Fibroblast of lung (primary cell): ENCODE measurements at regions not wholly inside any gene's neighbourhood (a gene's known extent, or its start where the extent isn't known, plus 50 kb on each side); places are given as distances from the start of the nearest gene placed in this dataset.

Experiments
- DNase-seq, 2 donors: peaks; one replicate each; pipeline versions ENCODE4 v3.0.0 to v3.0.0-alpha.2; 2010; ENCODE audit warnings: low read depth in 2 of 2
- H2AFZ ChIP-seq: 2 replicates; pipeline ENCODE4 v1.5.1; 2012; ENCODE audit warnings: low read length, control low read depth, inconsistent platforms
- H3K27ac ChIP-seq: 2 replicates; pipeline ENCODE4 v1.5.1; 2011; ENCODE audit warnings: low read length, control low read depth; ENCODE audit not compliant: insufficient read depth
- H3K27me3 ChIP-seq: 2 replicates; pipeline ENCODE4 v1.5.1; 2011; ENCODE audit warnings: mild to moderate bottlenecking, low read length; ENCODE audit not compliant: control insufficient read depth, insufficient read depth
- H3K36me3 ChIP-seq: 2 replicates; pipeline ENCODE4 v1.5.1; 2011; ENCODE audit warnings: low read length; ENCODE audit not compliant: control insufficient read depth, insufficient read depth
- H3K4me1 ChIP-seq: 2 replicates; pipeline ENCODE4 v1.5.1; 2011; ENCODE audit warnings: low read length; ENCODE audit not compliant: control insufficient read depth, insufficient read depth; ENCODE audit errors: extremely low read depth
- H3K4me2 ChIP-seq: 2 replicates; pipeline ENCODE4 v1.5.1; 2011; ENCODE audit warnings: low read length, control low read depth; ENCODE audit not compliant: insufficient read depth; ENCODE audit errors: extremely low read depth
- H3K4me3 ChIP-seq, 4 experiments: fragments of 200-600 bp in 1 of 4; sonication (generic) in 1 of 4; replicated peaks in 1 of 4; 2 replicates each; pipeline ENCODE4 v1.5.1; 2011 to 2016; ENCODE audit warnings: low read length in 4 of 4, low read depth in 3 of 4, mild to moderate bottlenecking in 3 of 4, control low read depth in 2 of 4, inconsistent platforms in 1 of 4, mixed read lengths in 1 of 4; ENCODE audit not compliant: insufficient read depth in 1 of 4; ENCODE audit errors: control extremely low read depth in 1 of 4
- H3K79me2 ChIP-seq: 2 replicates; pipeline ENCODE4 v1.5.1; 2012; ENCODE audit warnings: mild to moderate bottlenecking, low read length, inconsistent platforms; ENCODE audit not compliant: control insufficient read depth, insufficient read depth
- H3K9ac ChIP-seq: 2 replicates; pipeline ENCODE4 v1.5.1; 2011; ENCODE audit warnings: mild to moderate bottlenecking, low read length, control low read depth; ENCODE audit not compliant: insufficient read depth
- H3K9me3 ChIP-seq: 2 replicates; pipeline ENCODE4 v1.5.1; 2012; ENCODE audit warnings: low read depth, low read length; ENCODE audit not compliant: control insufficient read depth, insufficient read depth
- H4K20me1 ChIP-seq: 2 replicates; pipeline ENCODE4 v1.5.1; 2011; ENCODE audit warnings: low read length; ENCODE audit not compliant: control insufficient read depth, insufficient read depth; ENCODE audit errors: extremely low read depth
- EZH2 ChIP-seq: IDR thresholded peaks from 2 replicates; pipeline ENCODE4 v1.5.1; 2012; ENCODE audit warnings: low read length, control low read depth, mild to moderate bottlenecking; ENCODE audit errors: missing control alignments
- TF ChIP-seq, protein P1 (sequence below), 2 donors: IDR thresholded peaks in 1 of 2; conservative IDR thresholded peaks in 1 of 2; 1 replicate in 1 of 2; 2 replicates in 1 of 2; pipeline ENCODE4 v1.5.1; 2011 to 2012; ENCODE audit warnings: low read length in 2 of 2, control low read depth in 1 of 2, inconsistent platforms in 1 of 2, low read depth in 1 of 2, mild to moderate bottlenecking in 1 of 2

DNA sequence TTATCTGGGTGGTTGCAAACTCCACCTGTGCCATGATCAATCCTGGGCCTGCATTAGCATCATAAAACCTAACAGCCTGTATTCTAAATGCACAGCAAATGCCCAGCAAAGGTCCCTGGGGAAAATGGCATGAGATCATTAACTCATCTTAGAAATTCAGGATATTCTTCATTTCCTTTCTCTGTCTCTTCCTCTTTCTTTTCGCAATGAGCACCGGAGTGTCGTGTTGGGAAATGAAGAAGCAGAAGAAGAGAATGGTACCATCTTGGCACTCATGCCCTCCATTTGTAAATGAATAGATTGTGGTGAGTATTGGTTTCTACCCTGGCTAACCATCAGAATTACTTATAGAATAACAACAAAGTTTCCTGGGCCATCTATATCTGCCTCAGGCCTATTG, 193.6 kb downstream of the GALC start:
- Histone ChIP-seq H4K20me1 (no peaks in the 10 kb centered on the region), H3K79me2 (no peaks in the 10 kb centered on the region), H3K9me3 (no peaks in the 10 kb centered on the region), H3K27me3 (no peaks in the 10 kb centered on the region), H2AFZ (no peak overlapping the region), H3K36me3 (no peaks in the 10 kb centered on the region), H3K4me2 (no peak overlapping the region), H3K4me3 (no peak overlapping the region), H3K9ac (no peak overlapping the region), H3K27ac (no peak overlapping the region), H3K4me1 (no peaks in the 10 kb centered on the region)
- DNase-seq: no peak
- TF ChIP-seq, protein P1, sequence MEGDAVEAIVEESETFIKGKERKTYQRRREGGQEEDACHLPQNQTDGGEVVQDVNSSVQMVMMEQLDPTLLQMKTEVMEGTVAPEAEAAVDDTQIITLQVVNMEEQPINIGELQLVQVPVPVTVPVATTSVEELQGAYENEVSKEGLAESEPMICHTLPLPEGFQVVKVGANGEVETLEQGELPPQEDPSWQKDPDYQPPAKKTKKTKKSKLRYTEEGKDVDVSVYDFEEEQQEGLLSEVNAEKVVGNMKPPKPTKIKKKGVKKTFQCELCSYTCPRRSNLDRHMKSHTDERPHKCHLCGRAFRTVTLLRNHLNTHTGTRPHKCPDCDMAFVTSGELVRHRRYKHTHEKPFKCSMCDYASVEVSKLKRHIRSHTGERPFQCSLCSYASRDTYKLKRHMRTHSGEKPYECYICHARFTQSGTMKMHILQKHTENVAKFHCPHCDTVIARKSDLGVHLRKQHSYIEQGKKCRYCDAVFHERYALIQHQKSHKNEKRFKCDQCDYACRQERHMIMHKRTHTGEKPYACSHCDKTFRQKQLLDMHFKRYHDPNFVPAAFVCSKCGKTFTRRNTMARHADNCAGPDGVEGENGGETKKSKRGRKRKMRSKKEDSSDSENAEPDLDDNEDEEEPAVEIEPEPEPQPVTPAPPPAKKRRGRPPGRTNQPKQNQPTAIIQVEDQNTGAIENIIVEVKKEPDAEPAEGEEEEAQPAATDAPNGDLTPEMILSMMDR (conservative IDR thresholded peaks at IDR 0.05 in 1 of 2, IDR thresholded peaks at IDR 0.05 in 1 of 2; ENCODE audit: low read depth in 1 of 2, low read length in 2 of 2): no peak
- no peak for TF ChIP-seq EZH2

DNA sequence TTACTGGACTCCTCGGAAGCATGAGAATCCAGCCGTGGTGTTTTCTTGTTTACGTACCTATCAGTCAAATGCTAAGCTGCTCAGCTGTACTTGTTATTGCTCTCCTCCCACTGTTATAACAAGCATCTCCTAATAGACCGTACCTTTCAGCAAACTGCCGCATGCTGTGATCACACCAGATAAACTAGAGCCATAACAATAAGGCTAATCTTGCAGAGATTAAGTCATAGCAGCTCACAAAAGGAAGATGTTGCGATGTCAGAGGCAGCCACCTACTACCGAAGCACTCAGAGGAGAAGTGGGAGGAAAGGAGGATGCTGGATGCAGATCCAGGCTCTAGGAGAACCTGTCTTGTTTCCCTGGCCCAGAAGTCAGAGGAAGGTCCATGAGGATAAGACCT, 196.0 kb downstream of the GALC start:
- H3K9ac ChIP-seq: no peak overlapping the region
- no peak for DNase-seq
- no peak overlapping the region for H3K4me3 ChIP-seq
- H3K4me2 ChIP-seq: no peak overlapping the region
- no peaks in the 10 kb centered on the region for H3K27me3 ChIP-seq
- no peak for TF ChIP-seq EZH2
- TF ChIP-seq, protein P1 (conservative IDR thresholded peaks at IDR 0.05 in 1 of 2, IDR thresholded peaks at IDR 0.05 in 1 of 2; ENCODE audit: low read depth in 1 of 2, low read length in 2 of 2): no peak
- no peaks in the 10 kb centered on the region for H3K79me2 ChIP-seq
- H3K4me1 ChIP-seq: no peaks in the 10 kb centered on the region
- H3K9me3 ChIP-seq: no peaks in the 10 kb centered on the region
- no peaks in the 10 kb centered on the region for H4K20me1 ChIP-seq
- H3K36me3 ChIP-seq: no peaks in the 10 kb centered on the region
- H3K27ac ChIP-seq: no peak overlapping the region
- H2AFZ ChIP-seq: no peak overlapping the region

DNA sequence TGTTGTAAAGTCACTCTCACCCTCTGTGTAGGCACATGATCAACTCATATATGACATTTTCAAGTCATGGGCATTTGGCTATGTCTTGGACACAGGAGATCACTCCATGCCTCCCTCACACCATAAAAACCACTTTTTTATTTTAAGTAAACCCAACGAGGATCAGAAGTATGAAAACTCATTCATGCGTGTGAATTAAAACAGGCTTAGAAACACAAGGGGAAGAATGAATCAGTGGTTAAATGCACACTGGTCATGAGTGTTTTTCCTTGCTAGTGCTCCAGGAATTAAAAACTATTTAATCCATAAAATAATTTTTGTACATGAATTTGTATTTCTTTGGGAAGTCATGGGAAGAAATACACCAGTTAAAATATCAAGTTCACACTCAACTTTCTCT, 198.4 kb downstream of the GALC start:
- Histone ChIP-seq H3K79me2 (no peaks in the 10 kb centered on the region), H3K4me2 (no peak overlapping the region)
- TF ChIP-seq EZH2: no peak
- TF ChIP-seq, protein P1 (conservative IDR thresholded peaks at IDR 0.05 in 1 of 2, IDR thresholded peaks at IDR 0.05 in 1 of 2; ENCODE audit: low read depth in 1 of 2, low read length in 2 of 2): no peak

More for the DNA sequence above, 198.4 kb downstream of the GALC start:
- H3K27ac ChIP-seq: no peak overlapping the region
- H3K4me1 ChIP-seq: no peaks in the 10 kb centered on the region
- no peak overlapping the region for H2AFZ ChIP-seq
- H3K4me3 ChIP-seq: no peak overlapping the region
- H3K9ac ChIP-seq: no peak overlapping the region
- peak in 1 of 2 donors; percentile 58 for DNase-seq
- H3K36me3 ChIP-seq: no peaks in the 10 kb centered on the region
- H3K9me3 ChIP-seq: no peaks in the 10 kb centered on the region
- no peaks in the 10 kb centered on the region for H4K20me1 ChIP-seq
- no peaks in the 10 kb centered on the region for H3K27me3 ChIP-seq
